K562 (cell line): ENCODE measurements at regions not wholly inside any gene's neighbourhood (a gene's known extent, or its start where the extent isn't known, plus 50 kb on each side); places are given as distances from the start of the nearest gene placed in this dataset.

Source experiments
- ATAC-seq: fragments of 200-7000 bp; cut with Tn5 transposase; 3 replicates; pipeline ENCODE4 v1.9.1; 2020; ENCODE audit warnings: moderate library complexity
- BruUV-seq: library from RNA; stranded (reverse); fragments of 400-500 nt; replicated peaks from 2 replicates; lab custom pipeline; 2021; lab: Mats Ljungman, UMichigan
- CTCF ChIA-PET: fragments of 300-600 bp; formaldehyde crosslinking; extraction: SDS; loops from one replicate; lab custom pipeline; 2021; ENCODE audit warnings: low intra/inter-chr PET ratio; lab: Yijun Ruan, JAX
- POLR2A ChIA-PET: fragments of 300-600, 350-650 bp; sonication (Branson Sonifier 250); formaldehyde crosslinking; extraction: SDS; loops from one replicate; lab custom pipeline; 2021; ENCODE audit warnings: antibody characterized with exemption, inconsistent platforms; lab: Yijun Ruan, JAX
- DNase-seq, 4 experiments: peaks; one replicate each; pipeline versions ENCODE4 v3.0.0 to v3.0.0-alpha.2; 2011 to 2018; ENCODE audit warnings: low spot score in 3 of 4, mixed read lengths in 3 of 4; ENCODE audit errors: extremely low read depth in 1 of 4
- FAIRE-seq: peaks from 2 replicates; lab custom pipeline; 2011; peaks lifted over from hg19 to GRCh38; lab: Jason Lieb, UNC
- H2AFZ ChIP-seq: 2 replicates; pipeline ENCODE4 v1.6.0; 2011; ENCODE audit warnings: low read depth, low read length, control low read depth, inconsistent platforms
- H3K27ac ChIP-seq: fragments of 200-600 bp; 3 replicates; pipeline ENCODE4 v1.8.0; 2011; ENCODE audit warnings: low read depth, mild to moderate bottlenecking, control low read depth, inconsistent platforms, low read length, moderate library complexity, mixed read lengths; ENCODE audit errors: extremely low read depth
- H3K27me3 ChIP-seq, 2 experiments: fragments of 300-600 bp in 1 of 2; 2 replicates in 1 of 2; 3 replicates in 1 of 2; pipeline versions ENCODE4 v1.6.0 to v1.8.0; 2011; ENCODE audit warnings: inconsistent platforms in 2 of 2, low read length in 2 of 2, mild to moderate bottlenecking in 1 of 2, mixed read lengths in 1 of 2, moderate library complexity in 1 of 2; ENCODE audit not compliant: control insufficient read depth in 2 of 2, insufficient read depth in 2 of 2
- H3K36me3 ChIP-seq: fragments of 300-600 bp; 3 replicates; pipeline ENCODE4 v1.8.0; 2011; ENCODE audit warnings: mild to moderate bottlenecking, low read length, inconsistent platforms; ENCODE audit not compliant: control insufficient read depth, insufficient read depth
- H3K4me1 ChIP-seq, 2 experiments: fragments of 200-600 bp in 1 of 2; replicated peaks in 1 of 2; 2 replicates in 1 of 2; 3 replicates in 1 of 2; pipeline versions ENCODE4 v1.5.1 to v1.8.0; 2011; ENCODE audit warnings: inconsistent platforms in 2 of 2, low read length in 2 of 2, mild to moderate bottlenecking in 1 of 2, mixed read lengths in 1 of 2, moderate library complexity in 1 of 2; ENCODE audit not compliant: control insufficient read depth in 2 of 2, insufficient read depth in 2 of 2
- H3K4me2 ChIP-seq: 2 replicates; pipeline ENCODE4 v1.6.1; 2011; ENCODE audit warnings: low read length, control low read depth, inconsistent platforms, mixed read lengths; ENCODE audit not compliant: insufficient read depth
- H3K4me3 ChIP-seq: fragments of 200-600 bp; sonication (generic), shearing (Covaris generic); 2 replicates; pipeline ENCODE4 v1.5.1; 2016; ENCODE audit warnings: control low read depth, inconsistent platforms
- H3K79me2 ChIP-seq: fragments of 200-600 bp; 3 replicates; pipeline ENCODE4 v1.8.0; 2011; ENCODE audit warnings: low read length, inconsistent platforms; ENCODE audit not compliant: control insufficient read depth, insufficient read depth
- H3K9ac ChIP-seq, 2 experiments: 2 replicates each; pipeline versions ENCODE4 v1.6.0 to v1.6.1; 2011; ENCODE audit warnings: low read depth in 2 of 2, low read length in 2 of 2, control low read depth in 1 of 2, inconsistent platforms in 1 of 2, mild to moderate bottlenecking in 1 of 2, mixed read lengths in 1 of 2; ENCODE audit not compliant: insufficient read depth in 1 of 2
- H3K9me1 ChIP-seq: one replicate; pipeline ENCODE4 v1.6.0; 2011; ENCODE audit warnings: inconsistent platforms, mild to moderate bottlenecking, low read length, moderate library complexity; ENCODE audit not compliant: control insufficient read depth, insufficient read depth
- H3K9me3 ChIP-seq: replicated peaks from 2 replicates; pipeline ENCODE4 v1.5.1; 2011; ENCODE audit warnings: low read depth, low read length, inconsistent platforms; ENCODE audit not compliant: control insufficient read depth, insufficient read depth
- H4K20me1 ChIP-seq: replicated peaks from 2 replicates; pipeline ENCODE4 v1.6.1; 2011; ENCODE audit warnings: low read length, inconsistent platforms, mixed read lengths; ENCODE audit not compliant: control insufficient read depth, insufficient read depth
- CHAMP1 ChIP-seq: fragments of 450-650 bp; IDR thresholded peaks from 2 replicates; pipeline ENCODE4 v1.6.1; 2016; ENCODE audit warnings: mild to moderate bottlenecking
- E2F5 ChIP-seq: sonication (generic); formaldehyde crosslinking; IDR thresholded peaks from 2 replicates; pipeline ENCODE4 v1.8.0; 2022; ENCODE audit warnings: mild to moderate bottlenecking, missing genetic modification reagents
- HNRNPK ChIP-seq: fragments of 200-400 bp; formaldehyde crosslinking; IDR thresholded peaks from one replicate; pipeline ENCODE4 v1.6.1; 2018; ENCODE audit warnings: mild to moderate bottlenecking, low read depth, low read length; ENCODE audit not compliant: poor library complexity, severe bottlenecking
- RAD21 ChIP-seq, 2 experiments: fragments of 250-450 bp in 1 of 2; fragments of 450-650 bp in 1 of 2; sonication (Bioruptor Pico) in 1 of 2; formaldehyde crosslinking in 1 of 2; IDR thresholded peaks in 1 of 2; conservative IDR thresholded peaks in 1 of 2; 2 replicates each; pipeline versions ENCODE4 v1.4.0 to v1.8.0; 2020 to 2022; ENCODE audit warnings: mild to moderate bottlenecking in 2 of 2, moderate library complexity in 1 of 2
- ZNF398 ChIP-seq: fragments of 250-450 bp; sonication (Bioruptor Pico); IDR thresholded peaks from 2 replicates; pipeline ENCODE4 v1.8.0; 2021; ENCODE audit warnings: moderate library complexity, mild to moderate bottlenecking, inconsistent platforms
- WGBS: fragments of 100-300 bp; shearing (Covaris generic); methylation state at CpG from one replicate; pipeline ENCODE4 v1.1.6; 2016; ENCODE audit warnings: low coverage, mixed read lengths; ENCODE audit not compliant: insufficient coverage; ENCODE audit errors: missing lambda C conversion rate; 5-methylcytosine and 5-hydroxymethylcytosine counted together
- in situ Hi-C: fragments of 300-500 bp; cut with MboI; formaldehyde crosslinking; loops from 4 replicates; pipeline ENCODE4 v1.15.0; 2018; ENCODE audit warnings: inconsistent platforms, mixed read lengths
- intact Hi-C: fragments of 100-400 bp; cut with micrococcal nuclease; formaldehyde crosslinking; loops from 2 replicates; pipeline ENCODE4 v1.14.2; 2022

DNA sequence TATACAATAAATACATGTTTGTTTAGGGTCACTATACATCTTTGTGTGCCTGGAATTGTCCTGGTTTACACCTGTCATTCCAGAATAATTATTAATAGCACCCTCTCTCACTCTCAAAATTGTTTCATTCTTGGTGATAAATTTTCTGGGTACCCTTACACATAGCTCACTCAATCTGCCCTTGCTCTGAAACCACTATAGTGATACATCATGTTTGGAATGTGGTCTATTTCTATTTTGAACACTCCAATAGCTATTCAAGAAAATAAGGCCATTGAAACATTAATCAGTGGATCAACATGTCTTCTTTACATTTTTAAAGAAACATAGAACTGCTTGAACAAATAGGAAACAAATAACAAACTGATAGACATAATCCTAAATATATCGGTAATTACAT, 158.7 kb downstream of the ARRDC3 start:
- H3K4me3 ChIP-seq = no peak overlapping the region
- 27% methylated on average over 1 of the region's 1 CpG for WGBS
- no peaks in the 10 kb centered on the region for H3K36me3 ChIP-seq
- no peak overlapping the region for H3K27ac ChIP-seq
- H3K9me1 ChIP-seq = no peaks in the 10 kb centered on the region
- no peaks in the 10 kb centered on the region for H3K9me3 ChIP-seq
- no peaks in the 10 kb centered on the region for H4K20me1 ChIP-seq
- ATAC-seq (no peak), DNase-seq (no peak), FAIRE-seq (no peak)
- H3K27me3 ChIP-seq = no peaks in the 10 kb centered on the region
- POLR2A ChIA-PET = interaction anchor here (0.6 to 1.2 kb wide), 3 partner anchors 9 to 159 kb away, joined by 3 to 5 read pairs (median 3); partner anchors contain the start of gene ARRDC3
- intact Hi-C loops (loop anchor here (5.0 kb wide), 1 partner anchor 292 kb away; no protein-coding TSS in a partner anchor), in situ Hi-C loops (no loop called here)
- no TSS peak for BruUV-seq
- peaks cover 0 to 3% of the 10 kb centered on the region in 2 experiments; a peak in 3 of 5 replicates for H3K4me1 ChIP-seq
- no peaks in the 10 kb centered on the region for H3K79me2 ChIP-seq
- H2AFZ ChIP-seq = no peak overlapping the region
- H3K9ac ChIP-seq = no peak overlapping the region
- CTCF ChIA-PET = interaction anchor here (5.9 kb wide), 1 partner anchor 160 kb away, joined by 62 read pairs; no protein-coding TSS in a partner anchor
- H3K4me2 ChIP-seq = no peak overlapping the region
- no peak for TF ChIP-seq CHAMP1
- no peak for TF ChIP-seq E2F5 (CRISPR knock-in tag)
- no peak for TF ChIP-seq HNRNPK
- no peak for TF ChIP-seq RAD21 (CRISPR knock-in tag; conservative IDR thresholded peaks at IDR 0.05 in 1 of 2, IDR thresholded peaks at IDR 0.05 in 1 of 2)
- no peak for TF ChIP-seq ZNF398 (CRISPR knock-in tag)
